ENCODE measurements at regions not wholly inside any gene's neighbourhood (a gene's known extent, or its start where the extent isn't known, plus 50 kb on each side); places are given as distances from the start of the nearest gene placed in this dataset.

GRCh38 chr2:174660984-174661675, 63.5 kb upstream of the WIPF1 start:
- TF ChIP-seq, protein P1, sequence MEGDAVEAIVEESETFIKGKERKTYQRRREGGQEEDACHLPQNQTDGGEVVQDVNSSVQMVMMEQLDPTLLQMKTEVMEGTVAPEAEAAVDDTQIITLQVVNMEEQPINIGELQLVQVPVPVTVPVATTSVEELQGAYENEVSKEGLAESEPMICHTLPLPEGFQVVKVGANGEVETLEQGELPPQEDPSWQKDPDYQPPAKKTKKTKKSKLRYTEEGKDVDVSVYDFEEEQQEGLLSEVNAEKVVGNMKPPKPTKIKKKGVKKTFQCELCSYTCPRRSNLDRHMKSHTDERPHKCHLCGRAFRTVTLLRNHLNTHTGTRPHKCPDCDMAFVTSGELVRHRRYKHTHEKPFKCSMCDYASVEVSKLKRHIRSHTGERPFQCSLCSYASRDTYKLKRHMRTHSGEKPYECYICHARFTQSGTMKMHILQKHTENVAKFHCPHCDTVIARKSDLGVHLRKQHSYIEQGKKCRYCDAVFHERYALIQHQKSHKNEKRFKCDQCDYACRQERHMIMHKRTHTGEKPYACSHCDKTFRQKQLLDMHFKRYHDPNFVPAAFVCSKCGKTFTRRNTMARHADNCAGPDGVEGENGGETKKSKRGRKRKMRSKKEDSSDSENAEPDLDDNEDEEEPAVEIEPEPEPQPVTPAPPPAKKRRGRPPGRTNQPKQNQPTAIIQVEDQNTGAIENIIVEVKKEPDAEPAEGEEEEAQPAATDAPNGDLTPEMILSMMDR (conservative IDR thresholded peaks at IDR 0.05 in 1 of 2, IDR thresholded peaks at IDR 0.05 in 1 of 2; ENCODE audit: extremely low read depth in 1 of 2, insufficient read depth in 1 of 2, low read depth in 1 of 2, low read length in 2 of 2), result no peak
- no peak for TF ChIP-seq EZH2 (IDR thresholded peaks at IDR 0.05; ENCODE audit: borderline replicate concordance, low read length)

Data from mammary epithelial cell (primary cell).